ENCODE measurements at regions not wholly inside any gene's neighbourhood (a gene's known extent, or its start where the extent isn't known, plus 50 kb on each side); places are given as distances from the start of the nearest gene placed in this dataset.

GRCh38 chr11:109264128-109264527, 157.9 kb upstream of the C11orf87 start:
- TF ChIP-seq CTCF (IDR thresholded peaks at IDR 0.05) (no peak), POLR2AphosphoS5 (IDR thresholded peaks at IDR 0.05) (no peak), EP300 (IDR thresholded peaks at IDR 0.05) (no peak), POLR2A (IDR thresholded peaks at IDR 0.05) (no peak)

Data from upper lobe of left lung (tissue), 4 donors.